ENCODE measurements at regions not wholly inside any gene's neighbourhood (a gene's known extent, or its start where the extent isn't known, plus 50 kb on each side); places are given as distances from the start of the nearest gene placed in this dataset.

GRCh38 chr10:3278771-3279170 is 106.2 kb upstream of the PITRM1 start:
- Mint-ChIP-seq H3K27me3 (peaks cover 30% of the 10 kb centered on the region), H3K4me3 (no peak overlapping the region), H3K36me3 (ENCODE audit: low read depth) (no peaks in the 10 kb centered on the region), H3K27ac (no peak overlapping the region), H3K4me1 (no peaks in the 10 kb centered on the region), H3K9me3 (no peaks in the 10 kb centered on the region)
- no peak for DNase-seq
- intact Hi-C loops (cut with micrococcal nuclease): no loop called here

- Mint-ChIP-seq H3K9me3 (no peaks in the 10 kb centered on the region), H3K27ac (no peak overlapping the region), H3K4me1 (no peaks in the 10 kb centered on the region), H3K36me3 (ENCODE audit: low read depth) (no peaks in the 10 kb centered on the region), H3K27me3 (peaks cover 33% of the 10 kb centered on the region), H3K4me3 (no peak overlapping the region)
- no peak for DNase-seq
- intact Hi-C loops (cut with micrococcal nuclease): no loop called here
These were observed 105.0 kb upstream of the PITRM1 start for GRCh38 chr10:3277566-3277965.

- no peak for DNase-seq
- Mint-ChIP-seq H3K36me3 (ENCODE audit: low read depth) (no peaks in the 10 kb centered on the region), H3K27me3 (peaks cover 33% of the 10 kb centered on the region), H3K27ac (no peak overlapping the region), H3K4me3 (no peak overlapping the region), H3K9me3 (no peaks in the 10 kb centered on the region), H3K4me1 (no peaks in the 10 kb centered on the region)
- intact Hi-C loops (cut with micrococcal nuclease): no loop called here
These were observed 101.8 kb upstream of the PITRM1 start for GRCh38 chr10:3274414-3274813.

GRCh38 chr10:3273966-3274365 is 101.4 kb upstream of the PITRM1 start:
- no peaks in the 10 kb centered on the region for H3K4me1 Mint-ChIP-seq
- no peak overlapping the region for H3K4me3 Mint-ChIP-seq
- H3K36me3 Mint-ChIP-seq (ENCODE audit: low read depth): no peaks in the 10 kb centered on the region
- H3K27ac Mint-ChIP-seq: no peak overlapping the region
- no peaks in the 10 kb centered on the region for H3K9me3 Mint-ChIP-seq
- no peak for DNase-seq
- H3K27me3 Mint-ChIP-seq: peaks cover 31% of the 10 kb centered on the region
- intact Hi-C loops (cut with micrococcal nuclease): no loop called here

- no peak for DNase-seq
- Mint-ChIP-seq H3K4me1 (no peaks in the 10 kb centered on the region), H3K9me3 (no peaks in the 10 kb centered on the region), H3K36me3 (ENCODE audit: low read depth) (no peaks in the 10 kb centered on the region), H3K4me3 (no peak overlapping the region), H3K27me3 (peaks cover 29% of the 10 kb centered on the region), H3K27ac (no peak overlapping the region)
- intact Hi-C loops (cut with micrococcal nuclease): no loop called here
These were observed 99.7 kb upstream of the PITRM1 start for GRCh38 chr10:3272300-3272699.

- Mint-ChIP-seq H3K27ac (no peak overlapping the region), H3K4me3 (no peak overlapping the region), H3K36me3 (ENCODE audit: low read depth) (no peaks in the 10 kb centered on the region), H3K4me1 (no peaks in the 10 kb centered on the region), H3K9me3 (no peaks in the 10 kb centered on the region), H3K27me3 (peaks cover 30% of the 10 kb centered on the region)
- DNase-seq: no peak
- intact Hi-C loops (cut with micrococcal nuclease): no loop called here
These were observed 99.0 kb upstream of the PITRM1 start for GRCh38 chr10:3271354-3272115.

- Mint-ChIP-seq H3K4me3 (no peak overlapping the region), H3K4me1 (no peaks in the 10 kb centered on the region), H3K27ac (no peak overlapping the region), H3K36me3 (ENCODE audit: low read depth) (no peaks in the 10 kb centered on the region), H3K9me3 (no peaks in the 10 kb centered on the region), H3K27me3 (peaks cover 33% of the 10 kb centered on the region)
- DNase-seq: no peak
- intact Hi-C loops (cut with micrococcal nuclease): no loop called here
These were observed 98.2 kb upstream of the PITRM1 start for GRCh38 chr10:3270577-3271316.

GRCh38 chr10:3268025-3268424 is 95.4 kb upstream of the PITRM1 start:
- peaks cover 2% of the 10 kb centered on the region for H3K4me1 Mint-ChIP-seq
- H3K9me3 Mint-ChIP-seq: no peaks in the 10 kb centered on the region
- no peaks in the 10 kb centered on the region for H3K36me3 Mint-ChIP-seq (ENCODE audit: low read depth)
- H3K4me3 Mint-ChIP-seq: no peak overlapping the region
- no peak overlapping the region for H3K27ac Mint-ChIP-seq
- DNase-seq: no peak
- peaks cover 33% of the 10 kb centered on the region for H3K27me3 Mint-ChIP-seq
- intact Hi-C loops (cut with micrococcal nuclease): no loop called here

GRCh38 chr10:3265088-3265487 is 92.5 kb upstream of the PITRM1 start:
- Mint-ChIP-seq H3K9me3 (no peaks in the 10 kb centered on the region), H3K4me3 (no peak overlapping the region), H3K36me3 (ENCODE audit: low read depth) (no peaks in the 10 kb centered on the region), H3K27ac (no peak overlapping the region), H3K27me3 (peaks cover 41% of the 10 kb centered on the region), H3K4me1 (peaks cover 2% of the 10 kb centered on the region)
- DNase-seq: no peak
- intact Hi-C loops (cut with micrococcal nuclease): no loop called here

- no peak for DNase-seq
- no peaks in the 10 kb centered on the region for H3K9me3 Mint-ChIP-seq
- H3K27ac Mint-ChIP-seq: no peak overlapping the region
- intact Hi-C loops (cut with micrococcal nuclease): no loop called here
- peaks cover 2% of the 10 kb centered on the region for H3K4me1 Mint-ChIP-seq
- peaks cover 40% of the 10 kb centered on the region for H3K27me3 Mint-ChIP-seq
- no peak overlapping the region for H3K4me3 Mint-ChIP-seq
- H3K36me3 Mint-ChIP-seq (ENCODE audit: low read depth): no peaks in the 10 kb centered on the region
These were observed 91.7 kb upstream of the PITRM1 start for GRCh38 chr10:3264161-3264761.

- Mint-ChIP-seq H3K4me3 (no peak overlapping the region), H3K4me1 (peaks cover 2% of the 10 kb centered on the region), H3K9me3 (no peaks in the 10 kb centered on the region), H3K27ac (no peak overlapping the region), H3K36me3 (ENCODE audit: low read depth) (no peaks in the 10 kb centered on the region), H3K27me3 (peaks cover 41% of the 10 kb centered on the region)
- DNase-seq: no peak
- intact Hi-C loops (cut with micrococcal nuclease): no loop called here
These were observed 91.2 kb upstream of the PITRM1 start for GRCh38 chr10:3263747-3264146.

- peaks cover 42% of the 10 kb centered on the region for H3K27me3 Mint-ChIP-seq
- H3K27ac Mint-ChIP-seq: no peak overlapping the region
- H3K36me3 Mint-ChIP-seq (ENCODE audit: low read depth): no peaks in the 10 kb centered on the region
- H3K4me3 Mint-ChIP-seq: no peak overlapping the region
- peaks cover 2% of the 10 kb centered on the region for H3K4me1 Mint-ChIP-seq
- H3K9me3 Mint-ChIP-seq: no peaks in the 10 kb centered on the region
- DNase-seq: no peak
- intact Hi-C loops (cut with micrococcal nuclease): no loop called here
These were observed 90.5 kb upstream of the PITRM1 start for GRCh38 chr10:3263082-3263481.

- Mint-ChIP-seq H3K36me3 (ENCODE audit: low read depth) (no peaks in the 10 kb centered on the region), H3K27me3 (peaks cover 44% of the 10 kb centered on the region)
- intact Hi-C loops (cut with micrococcal nuclease): no loop called here
These were observed 89.3 kb upstream of the PITRM1 start for GRCh38 chr10:3261921-3262320.

GRCh38 chr10:3260066-3260834 is 87.7 kb upstream of the PITRM1 start:
- Mint-ChIP-seq H3K9me3 (no peaks in the 10 kb centered on the region), H3K27me3 (peaks cover 36% of the 10 kb centered on the region), H3K4me1 (peaks cover 2% of the 10 kb centered on the region), H3K27ac (no peak overlapping the region), H3K36me3 (ENCODE audit: low read depth) (no peaks in the 10 kb centered on the region), H3K4me3 (no peak overlapping the region)
- DNase-seq: no peak
- intact Hi-C loops (cut with micrococcal nuclease): no loop called here

More at GRCh38 chr10:3261921-3262320, 89.3 kb upstream of the PITRM1 start:
- peaks cover 2% of the 10 kb centered on the region for H3K4me1 Mint-ChIP-seq
- no peak overlapping the region for H3K4me3 Mint-ChIP-seq
- no peaks in the 10 kb centered on the region for H3K9me3 Mint-ChIP-seq
- DNase-seq: no peak
- no peak overlapping the region for H3K27ac Mint-ChIP-seq

All from activated CD4-positive, alpha-beta T cell treated with anti-CD3 and anti-CD28 coated beads, Interleukin-2, amount 10 ng/mL, durations not matched to agents 24 days and 14 days (primary cell).